AG04450 (cell line): ENCODE measurements at regions not wholly inside any gene's neighbourhood (a gene's known extent, or its start where the extent isn't known, plus 50 kb on each side); places are given as distances from the start of the nearest gene placed in this dataset.

Experiments used
- CTCF ChIA-PET: fragments of 300-600, 350-600 bp; formaldehyde crosslinking; extraction: SDS; loops from one replicate; lab custom pipeline; 2022; ENCODE audit warnings: antibody characterized with exemption, inconsistent platforms; lab: Charles Lee
- POLR2A ChIA-PET: fragments of 350-600 bp; formaldehyde crosslinking; extraction: SDS; loops from one replicate; lab custom pipeline; 2021; ENCODE audit warnings: antibody characterized with exemption, inconsistent platforms; lab: Yijun Ruan, JAX
- DNase-seq: peaks from one replicate; pipeline ENCODE4 v3.0.0-alpha.2; 2011; ENCODE audit warnings: low read depth, low spot score
- H3K27ac ChIP-seq: one replicate; pipeline ENCODE4 v1.5.1; 2012; ENCODE audit warnings: low read depth, low read length, control low read depth
- H3K27me3 ChIP-seq: one replicate; pipeline ENCODE4 v1.6.0; 2012; ENCODE audit warnings: low read length; ENCODE audit not compliant: control insufficient read depth, insufficient read depth
- H3K4me3 ChIP-seq: 2 replicates; pipeline ENCODE4 v1.5.1; 2011; ENCODE audit warnings: mild to moderate bottlenecking, low read depth, low read length, control low read depth
- H3K9me3 ChIP-seq: 2 replicates; pipeline ENCODE4 v1.5.1; 2012; ENCODE audit warnings: low read length; ENCODE audit not compliant: control insufficient read depth, insufficient read depth
- TF ChIP-seq, protein P1 (sequence below): IDR thresholded peaks from 2 replicates; pipeline ENCODE4 v1.5.1; 2011; ENCODE audit warnings: low read depth, low read length, control low read depth, inconsistent platforms

DNA sequence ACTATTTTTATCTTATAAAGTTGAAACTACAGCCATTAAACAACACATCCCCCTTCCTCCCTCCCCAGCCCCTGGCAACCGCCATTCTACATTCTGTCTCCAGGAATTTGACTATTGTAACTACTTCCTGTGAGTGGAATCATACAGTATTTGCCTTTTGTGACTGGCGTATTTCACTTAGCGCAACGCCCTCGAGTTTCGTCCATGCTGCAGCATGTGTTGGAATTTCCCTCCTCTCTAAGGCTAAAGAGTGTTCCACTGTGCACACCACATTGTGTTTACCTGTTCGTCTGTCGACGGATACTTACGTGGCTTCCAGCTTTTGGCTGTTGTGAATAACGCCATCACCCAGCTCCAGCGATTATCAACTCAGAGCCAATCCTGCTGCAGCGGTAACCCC lies 52.0 kb upstream of the DLG1 start:
- Histone ChIP-seq H3K4me3 (no peak overlapping the region), H3K9me3 (no peaks in the 10 kb centered on the region), H3K27me3 (peaks cover 3% of the 10 kb centered on the region), H3K27ac (no peak overlapping the region)
- CTCF ChIA-PET, result no interaction called here
- TF ChIP-seq, protein P1, sequence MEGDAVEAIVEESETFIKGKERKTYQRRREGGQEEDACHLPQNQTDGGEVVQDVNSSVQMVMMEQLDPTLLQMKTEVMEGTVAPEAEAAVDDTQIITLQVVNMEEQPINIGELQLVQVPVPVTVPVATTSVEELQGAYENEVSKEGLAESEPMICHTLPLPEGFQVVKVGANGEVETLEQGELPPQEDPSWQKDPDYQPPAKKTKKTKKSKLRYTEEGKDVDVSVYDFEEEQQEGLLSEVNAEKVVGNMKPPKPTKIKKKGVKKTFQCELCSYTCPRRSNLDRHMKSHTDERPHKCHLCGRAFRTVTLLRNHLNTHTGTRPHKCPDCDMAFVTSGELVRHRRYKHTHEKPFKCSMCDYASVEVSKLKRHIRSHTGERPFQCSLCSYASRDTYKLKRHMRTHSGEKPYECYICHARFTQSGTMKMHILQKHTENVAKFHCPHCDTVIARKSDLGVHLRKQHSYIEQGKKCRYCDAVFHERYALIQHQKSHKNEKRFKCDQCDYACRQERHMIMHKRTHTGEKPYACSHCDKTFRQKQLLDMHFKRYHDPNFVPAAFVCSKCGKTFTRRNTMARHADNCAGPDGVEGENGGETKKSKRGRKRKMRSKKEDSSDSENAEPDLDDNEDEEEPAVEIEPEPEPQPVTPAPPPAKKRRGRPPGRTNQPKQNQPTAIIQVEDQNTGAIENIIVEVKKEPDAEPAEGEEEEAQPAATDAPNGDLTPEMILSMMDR, result no peak
- no peak for DNase-seq
- POLR2A ChIA-PET, result no interaction called here

DNA sequence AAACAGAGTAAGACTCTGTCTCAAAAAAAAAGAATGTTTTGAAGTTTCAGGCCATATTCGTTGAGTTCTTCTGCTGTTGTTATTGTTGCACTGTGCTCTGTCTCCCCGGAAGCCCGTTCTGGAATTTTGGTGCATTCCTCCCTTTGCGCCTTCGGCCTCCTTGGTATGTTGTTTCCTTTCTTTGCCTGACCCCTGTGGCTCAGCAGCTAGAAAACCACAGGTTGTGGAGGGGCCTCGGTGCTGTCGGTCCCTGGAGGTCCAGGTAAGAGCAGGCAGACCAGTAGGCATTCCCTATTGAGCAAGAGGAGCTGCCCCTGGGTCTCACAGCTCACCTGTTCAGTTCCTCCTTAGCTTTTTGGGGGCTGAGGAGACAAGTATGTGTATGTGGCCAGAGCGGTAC lies 51.0 kb upstream of the DLG1 start:
- CTCF ChIA-PET, result no interaction called here
- no peaks in the 10 kb centered on the region for H3K9me3 ChIP-seq
- TF ChIP-seq, protein P1, result no peak
- POLR2A ChIA-PET, result no interaction called here
- no peak for DNase-seq
- H3K27ac ChIP-seq, result no peak overlapping the region
- H3K4me3 ChIP-seq, result no peak overlapping the region
- peaks cover 3% of the 10 kb centered on the region for H3K27me3 ChIP-seq
